ENCODE measurements at regions not wholly inside any gene's neighbourhood (a gene's known extent, or its start where the extent isn't known, plus 50 kb on each side); places are given as distances from the start of the nearest gene placed in this dataset.

DNA sequence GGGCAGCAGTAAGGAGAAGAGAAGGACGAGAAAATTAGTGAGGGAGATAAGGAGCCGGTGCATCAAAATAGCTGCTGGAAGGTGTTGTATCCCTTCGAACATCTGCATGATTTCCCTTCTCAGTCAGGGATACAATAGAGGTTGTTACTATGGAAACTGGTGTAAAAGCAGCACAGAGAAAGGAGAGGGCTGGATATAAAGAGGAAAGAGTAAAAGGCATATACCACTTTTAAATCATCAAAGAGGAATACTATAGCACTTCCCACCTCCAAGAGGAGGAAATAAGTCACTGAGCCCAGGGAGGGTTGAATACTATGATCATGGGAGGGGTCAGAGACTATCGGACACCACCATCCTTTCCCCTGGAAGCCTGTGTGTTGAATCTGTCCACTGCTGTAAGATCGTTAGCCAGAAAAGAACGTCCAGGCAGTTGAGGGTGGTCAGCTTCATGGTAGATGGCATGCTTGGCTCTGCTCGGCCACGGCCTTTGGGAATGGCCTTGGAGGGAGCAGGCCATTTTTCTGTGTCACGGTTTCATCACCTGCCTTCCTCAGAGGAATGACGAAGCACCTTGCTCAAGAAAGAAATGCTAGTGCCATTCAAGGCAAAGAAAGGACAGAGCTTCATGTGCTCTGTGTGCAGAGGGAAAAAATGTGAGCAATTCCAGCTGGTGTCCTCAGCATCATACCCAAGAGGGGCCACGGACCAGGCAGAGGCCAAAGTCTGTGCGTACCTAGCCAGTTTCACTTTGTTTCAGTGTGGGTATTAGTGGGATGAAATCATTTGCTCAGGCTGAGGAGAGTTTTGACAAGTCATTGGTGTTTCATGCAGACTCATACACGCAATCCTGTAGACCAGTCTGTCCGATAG lies 64.2 kb downstream of the IRF2BP2 start (continued):
- TF ChIP-seq, protein P1, sequence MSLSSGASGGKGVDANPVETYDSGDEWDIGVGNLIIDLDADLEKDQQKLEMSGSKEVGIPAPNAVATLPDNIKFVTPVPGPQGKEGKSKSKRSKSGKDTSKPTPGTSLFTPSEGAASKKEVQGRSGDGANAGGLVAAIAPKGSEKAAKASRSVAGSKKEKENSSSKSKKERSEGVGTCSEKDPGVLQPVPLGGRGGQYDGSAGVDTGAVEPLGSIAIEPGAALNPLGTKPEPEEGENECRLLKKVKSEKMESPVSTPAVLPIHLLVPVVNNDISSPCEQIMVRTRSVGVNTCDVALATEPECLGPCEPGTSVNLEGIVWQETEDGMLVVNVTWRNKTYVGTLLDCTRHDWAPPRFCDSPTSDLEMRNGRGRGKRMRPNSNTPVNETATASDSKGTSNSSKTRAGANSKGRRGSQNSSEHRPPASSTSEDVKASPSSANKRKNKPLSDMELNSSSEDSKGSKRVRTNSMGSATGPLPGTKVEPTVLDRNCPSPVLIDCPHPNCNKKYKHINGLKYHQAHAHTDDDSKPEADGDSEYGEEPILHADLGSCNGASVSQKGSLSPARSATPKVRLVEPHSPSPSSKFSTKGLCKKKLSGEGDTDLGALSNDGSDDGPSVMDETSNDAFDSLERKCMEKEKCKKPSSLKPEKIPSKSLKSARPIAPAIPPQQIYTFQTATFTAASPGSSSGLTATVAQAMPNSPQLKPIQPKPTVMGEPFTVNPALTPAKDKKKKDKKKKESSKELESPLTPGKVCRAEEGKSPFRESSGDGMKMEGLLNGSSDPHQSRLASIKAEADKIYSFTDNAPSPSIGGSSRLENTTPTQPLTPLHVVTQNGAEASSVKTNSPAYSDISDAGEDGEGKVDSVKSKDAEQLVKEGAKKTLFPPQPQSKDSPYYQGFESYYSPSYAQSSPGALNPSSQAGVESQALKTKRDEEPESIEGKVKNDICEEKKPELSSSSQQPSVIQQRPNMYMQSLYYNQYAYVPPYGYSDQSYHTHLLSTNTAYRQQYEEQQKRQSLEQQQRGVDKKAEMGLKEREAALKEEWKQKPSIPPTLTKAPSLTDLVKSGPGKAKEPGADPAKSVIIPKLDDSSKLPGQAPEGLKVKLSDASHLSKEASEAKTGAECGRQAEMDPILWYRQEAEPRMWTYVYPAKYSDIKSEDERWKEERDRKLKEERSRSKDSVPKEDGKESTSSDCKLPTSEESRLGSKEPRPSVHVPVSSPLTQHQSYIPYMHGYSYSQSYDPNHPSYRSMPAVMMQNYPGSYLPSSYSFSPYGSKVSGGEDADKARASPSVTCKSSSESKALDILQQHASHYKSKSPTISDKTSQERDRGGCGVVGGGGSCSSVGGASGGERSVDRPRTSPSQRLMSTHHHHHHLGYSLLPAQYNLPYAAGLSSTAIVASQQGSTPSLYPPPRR (CRISPR knock-in tag; IDR thresholded peaks at IDR 0.05; ENCODE audit: borderline replicate concordance) = peak; percentile 56; the same call in 1 of the 2 replicates
- no peak for TF ChIP-seq ZNF232 (CRISPR knock-in tag; IDR thresholded peaks at IDR 0.05; ENCODE audit: borderline replicate concordance)
- no peak; the same call in 1 of the 2 replicates for TF ChIP-seq KDM4B (CRISPR knock-in tag; IDR thresholded peaks at IDR 0.05)
- peak; percentile 31; the same call in 1 of the 2 replicates for TF ChIP-seq NFE2L2 (IDR thresholded peaks at IDR 0.05; ENCODE audit: low read length)
- TF ChIP-seq TEAD3 (CRISPR knock-in tag; optimal IDR thresholded peaks at IDR 0.05; ENCODE audit: borderline replicate concordance) = peak; percentile 94
- TF ChIP-seq KAT8 (CRISPR knock-in tag; IDR thresholded peaks at IDR 0.05) = peak; percentile 19; the same call in 1 of the 2 replicates
- TF ChIP-seq, protein P2, sequence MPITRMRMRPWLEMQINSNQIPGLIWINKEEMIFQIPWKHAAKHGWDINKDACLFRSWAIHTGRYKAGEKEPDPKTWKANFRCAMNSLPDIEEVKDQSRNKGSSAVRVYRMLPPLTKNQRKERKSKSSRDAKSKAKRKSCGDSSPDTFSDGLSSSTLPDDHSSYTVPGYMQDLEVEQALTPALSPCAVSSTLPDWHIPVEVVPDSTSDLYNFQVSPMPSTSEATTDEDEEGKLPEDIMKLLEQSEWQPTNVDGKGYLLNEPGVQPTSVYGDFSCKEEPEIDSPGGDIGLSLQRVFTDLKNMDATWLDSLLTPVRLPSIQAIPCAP (CRISPR knock-in tag; IDR thresholded peaks at IDR 0.05; ENCODE audit: low read depth) = peak; percentile 92; the same call in 1 of the 2 replicates
- TF ChIP-seq ZNF678 (CRISPR knock-in tag; IDR thresholded peaks at IDR 0.05) = no peak
- TF ChIP-seq ATF7 (IDR thresholded peaks at IDR 0.05) = no peak; the same call in 1 of the 2 replicates
- TF ChIP-seq ATF7 (CRISPR knock-in tag; IDR thresholded peaks at IDR 0.05) = peak; percentile 57; the same call in 1 of the 2 replicates
- no peak for TF ChIP-seq ZNF251 (CRISPR knock-in tag; IDR thresholded peaks at IDR 0.05)
- TF ChIP-seq, protein P3, sequence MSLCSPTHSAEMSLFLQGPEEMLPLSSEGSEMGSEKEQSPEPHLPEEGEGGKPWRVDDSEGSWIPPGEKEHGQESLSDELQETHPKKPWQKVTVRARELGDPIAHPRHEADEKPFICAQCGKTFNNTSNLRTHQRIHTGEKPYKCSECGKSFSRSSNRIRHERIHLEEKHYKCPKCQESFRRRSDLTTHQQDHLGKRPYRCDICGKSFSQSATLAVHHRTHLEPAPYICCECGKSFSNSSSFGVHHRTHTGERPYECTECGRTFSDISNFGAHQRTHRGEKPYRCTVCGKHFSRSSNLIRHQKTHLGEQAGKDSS (CRISPR knock-in tag; IDR thresholded peaks at IDR 0.05; ENCODE audit: borderline replicate concordance, low read depth) = peak; percentile 64; the same call in 1 of the 2 replicates
- TF ChIP-seq, protein P4, sequence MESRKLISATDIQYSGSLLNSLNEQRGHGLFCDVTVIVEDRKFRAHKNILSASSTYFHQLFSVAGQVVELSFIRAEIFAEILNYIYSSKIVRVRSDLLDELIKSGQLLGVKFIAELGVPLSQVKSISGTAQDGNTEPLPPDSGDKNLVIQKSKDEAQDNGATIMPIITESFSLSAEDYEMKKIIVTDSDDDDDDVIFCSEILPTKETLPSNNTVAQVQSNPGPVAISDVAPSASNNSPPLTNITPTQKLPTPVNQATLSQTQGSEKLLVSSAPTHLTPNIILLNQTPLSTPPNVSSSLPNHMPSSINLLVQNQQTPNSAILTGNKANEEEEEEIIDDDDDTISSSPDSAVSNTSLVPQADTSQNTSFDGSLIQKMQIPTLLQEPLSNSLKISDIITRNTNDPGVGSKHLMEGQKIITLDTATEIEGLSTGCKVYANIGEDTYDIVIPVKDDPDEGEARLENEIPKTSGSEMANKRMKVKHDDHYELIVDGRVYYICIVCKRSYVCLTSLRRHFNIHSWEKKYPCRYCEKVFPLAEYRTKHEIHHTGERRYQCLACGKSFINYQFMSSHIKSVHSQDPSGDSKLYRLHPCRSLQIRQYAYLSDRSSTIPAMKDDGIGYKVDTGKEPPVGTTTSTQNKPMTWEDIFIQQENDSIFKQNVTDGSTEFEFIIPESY (CRISPR knock-in tag; IDR thresholded peaks at IDR 0.05) = 0 out of 2 replicates have a peak, but pooled peaks have one; percentile 11
- TF ChIP-seq, protein P5, sequence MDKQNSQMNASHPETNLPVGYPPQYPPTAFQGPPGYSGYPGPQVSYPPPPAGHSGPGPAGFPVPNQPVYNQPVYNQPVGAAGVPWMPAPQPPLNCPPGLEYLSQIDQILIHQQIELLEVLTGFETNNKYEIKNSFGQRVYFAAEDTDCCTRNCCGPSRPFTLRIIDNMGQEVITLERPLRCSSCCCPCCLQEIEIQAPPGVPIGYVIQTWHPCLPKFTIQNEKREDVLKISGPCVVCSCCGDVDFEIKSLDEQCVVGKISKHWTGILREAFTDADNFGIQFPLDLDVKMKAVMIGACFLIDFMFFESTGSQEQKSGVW (CRISPR knock-in tag; IDR thresholded peaks at IDR 0.05; ENCODE audit: borderline replicate concordance) = no peak

Data from HepG2 (cell line).